H9 (cell line): ENCODE measurements at regions not wholly inside any gene's neighbourhood (a gene's known extent, or its start where the extent isn't known, plus 50 kb on each side); places are given as distances from the start of the nearest gene placed in this dataset.

Source experiments
- DNase-seq: peaks from one replicate; pipeline ENCODE4 v3.0.0-alpha.2; 2017
- H2AFZ ChIP-seq: one replicate; pipeline ENCODE4 v1.6.1; 2013; ENCODE audit warnings: mild to moderate bottlenecking, low read length, control low read depth, moderate library complexity
- H2AK5ac ChIP-seq: 2 replicates; pipeline ENCODE4 v1.6.1; 2013; ENCODE audit warnings: low read length, control low read depth, mixed read lengths; ENCODE audit not compliant: insufficient read length
- H2BK120ac ChIP-seq: one replicate; pipeline ENCODE4 v1.6.1; 2013; ENCODE audit warnings: low read depth, mild to moderate bottlenecking, low read length, control low read depth, inconsistent platforms; ENCODE audit not compliant: poor library complexity, severe bottlenecking
- H2BK12ac ChIP-seq: 2 replicates; pipeline ENCODE4 v1.6.1; 2013; ENCODE audit warnings: low read length, control low read depth, mixed read lengths, low read depth; ENCODE audit not compliant: insufficient read length
- H2BK15ac ChIP-seq: 2 replicates; pipeline ENCODE4 v1.6.1; 2013; ENCODE audit warnings: low read depth, low read length, control low read depth
- H2BK20ac ChIP-seq: one replicate; pipeline ENCODE4 v1.6.1; 2013; ENCODE audit warnings: low read depth, mild to moderate bottlenecking, low read length, control low read depth, inconsistent platforms; ENCODE audit not compliant: poor library complexity, severe bottlenecking
- H2BK5ac ChIP-seq: 2 replicates; pipeline ENCODE4 v1.6.1; 2013; ENCODE audit warnings: low read length, control low read depth, mixed read lengths; ENCODE audit not compliant: insufficient read length
- H3K14ac ChIP-seq: 2 replicates; pipeline ENCODE4 v1.6.1; 2013; ENCODE audit warnings: low read length, control low read depth; ENCODE audit not compliant: insufficient read depth
- H3K18ac ChIP-seq: 2 replicates; pipeline ENCODE4 v1.6.1; 2013; ENCODE audit warnings: low read depth, mild to moderate bottlenecking, mixed read lengths, low read length, control low read depth; ENCODE audit not compliant: insufficient read length
- H3K23ac ChIP-seq: 2 replicates; pipeline ENCODE4 v1.6.1; 2013; ENCODE audit warnings: low read length, control low read depth, mixed read lengths, low read depth; ENCODE audit not compliant: insufficient read length
- H3K23me2 ChIP-seq: 2 replicates; pipeline ENCODE4 v1.6.1; 2013; ENCODE audit warnings: low read depth, mild to moderate bottlenecking, mixed read lengths, low read length, control low read depth; ENCODE audit not compliant: insufficient read length, poor library complexity, severe bottlenecking
- H3K27ac ChIP-seq: 2 replicates; pipeline ENCODE4 v1.5.1; 2013; ENCODE audit warnings: low read length, control low read depth, mixed read lengths, low read depth; ENCODE audit not compliant: insufficient read length
- H3K27me3 ChIP-seq: 2 replicates; pipeline ENCODE4 v1.6.1; 2013; ENCODE audit warnings: low read length, control low read depth, inconsistent platforms; ENCODE audit not compliant: insufficient read depth
- H3K4ac ChIP-seq: 2 replicates; pipeline ENCODE4 v1.6.1; 2013; ENCODE audit warnings: low read depth, mild to moderate bottlenecking, control low read depth, inconsistent platforms, low read length, moderate library complexity
- H3K4me1 ChIP-seq: 2 replicates; pipeline ENCODE4 v1.6.1; 2013; ENCODE audit warnings: low read length, control low read depth, inconsistent platforms; ENCODE audit not compliant: insufficient read depth
- H3K4me2 ChIP-seq: 2 replicates; pipeline ENCODE4 v1.6.1; 2013; ENCODE audit warnings: low read length, control low read depth, mixed read lengths; ENCODE audit not compliant: insufficient read length, insufficient read depth
- H3K56ac ChIP-seq: 2 replicates; pipeline ENCODE4 v1.6.1; 2013; ENCODE audit warnings: low read depth, mild to moderate bottlenecking, mixed read lengths, low read length, control low read depth; ENCODE audit not compliant: insufficient read length
- H3K79me1 ChIP-seq: 2 replicates; pipeline ENCODE4 v1.6.1; 2013; ENCODE audit warnings: low read depth, mild to moderate bottlenecking, moderate library complexity, low read length, control low read depth, inconsistent platforms; ENCODE audit not compliant: insufficient read depth, poor library complexity, severe bottlenecking
- H3K79me2 ChIP-seq: 2 replicates; pipeline ENCODE4 v1.6.1; 2013; ENCODE audit warnings: low read length, control low read depth, inconsistent platforms; ENCODE audit not compliant: insufficient read depth
- H3K9ac ChIP-seq: 2 replicates; pipeline ENCODE4 v1.6.1; 2013; ENCODE audit warnings: low read length, control low read depth, mixed read lengths; ENCODE audit not compliant: insufficient read length; ENCODE audit errors: extremely low read depth
- H3K9me3 ChIP-seq: one replicate; pipeline ENCODE4 v1.6.1; 2013; ENCODE audit warnings: low read depth, low read length, inconsistent platforms; ENCODE audit not compliant: control insufficient read depth
- H3T11ph ChIP-seq: one replicate; pipeline ENCODE4 v1.6.1; 2013; ENCODE audit warnings: mild to moderate bottlenecking, low read length, control low read depth, inconsistent platforms
- H4K20me1 ChIP-seq: one replicate; pipeline ENCODE4 v1.6.1; 2013; ENCODE audit not compliant: control insufficient read depth, insufficient read length, insufficient read depth
- H4K5ac ChIP-seq: 2 replicates; pipeline ENCODE4 v1.6.1; 2013; ENCODE audit warnings: low read depth, mild to moderate bottlenecking, mixed read lengths, low read length, control low read depth; ENCODE audit not compliant: insufficient read length
- H4K8ac ChIP-seq: replicated peaks from 2 replicates; pipeline ENCODE4 v1.6.1; 2013; ENCODE audit warnings: low read length, control low read depth, mixed read lengths, low read depth; ENCODE audit not compliant: insufficient read length
- H4K91ac ChIP-seq: 2 replicates; pipeline ENCODE4 v1.6.1; 2013; ENCODE audit warnings: low read depth, mild to moderate bottlenecking, moderate library complexity, mixed read lengths, low read length, control low read depth; ENCODE audit not compliant: insufficient read length
- H3K27ac Mint-ChIP-seq, 3 experiments: 2 replicates in 2 of 3; 3 replicates in 1 of 3; pipeline ENCODE4 v1.8.0; 2020 to 2021; ENCODE audit warnings: mixed read lengths in 3 of 3, mild to moderate bottlenecking in 1 of 3, moderate library complexity in 1 of 3
- H3K27me3 Mint-ChIP-seq: 2 replicates; pipeline ENCODE4 v1.8.0; 2021; ENCODE audit warnings: low read depth, mild to moderate bottlenecking, moderate library complexity, mixed read lengths
- H3K36me3 Mint-ChIP-seq, 3 experiments: 2 replicates in 2 of 3; 3 replicates in 1 of 3; pipeline ENCODE4 v1.8.0; 2020 to 2021; ENCODE audit warnings: low read depth in 3 of 3, mixed read lengths in 3 of 3; ENCODE audit not compliant: insufficient read depth in 1 of 3
- H3K4me1 Mint-ChIP-seq, 2 experiments: 2 replicates each; pipeline ENCODE4 v1.8.0; 2020; ENCODE audit warnings: mixed read lengths in 2 of 2
- H3K4me3 Mint-ChIP-seq, 2 experiments: 2 replicates in 1 of 2; 3 replicates in 1 of 2; pipeline ENCODE4 v1.8.0; 2020 to 2021; ENCODE audit warnings: mild to moderate bottlenecking in 2 of 2, mixed read lengths in 2 of 2, moderate library complexity in 1 of 2
- H3K9me3 Mint-ChIP-seq, 2 experiments: 2 replicates in 1 of 2; 3 replicates in 1 of 2; pipeline ENCODE4 v1.8.0; 2020; ENCODE audit warnings: mild to moderate bottlenecking in 2 of 2, mixed read lengths in 2 of 2, moderate library complexity in 1 of 2
- WGBS: extraction: QIAGEN DNeasy Blood & Tissue Kit; methylation state at CpG from one replicate; pipeline ENCODE4 v1.1.7; 2013; ENCODE audit warnings: missing lambda C conversion rate, low lambda C conversion rate, mixed read lengths; ENCODE audit not compliant: insufficient read length; ENCODE audit errors: extremely low coverage; 5-methylcytosine and 5-hydroxymethylcytosine counted together
- TF ChIP-seq, protein P1 (sequence below): fragments of 200-600 bp; sonication (generic); conservative IDR thresholded peaks from 3 replicates; pipeline ENCODE4 v1.8.0; 2021; ENCODE audit warnings: antibody characterized with exemption, mild to moderate bottlenecking

DNA sequence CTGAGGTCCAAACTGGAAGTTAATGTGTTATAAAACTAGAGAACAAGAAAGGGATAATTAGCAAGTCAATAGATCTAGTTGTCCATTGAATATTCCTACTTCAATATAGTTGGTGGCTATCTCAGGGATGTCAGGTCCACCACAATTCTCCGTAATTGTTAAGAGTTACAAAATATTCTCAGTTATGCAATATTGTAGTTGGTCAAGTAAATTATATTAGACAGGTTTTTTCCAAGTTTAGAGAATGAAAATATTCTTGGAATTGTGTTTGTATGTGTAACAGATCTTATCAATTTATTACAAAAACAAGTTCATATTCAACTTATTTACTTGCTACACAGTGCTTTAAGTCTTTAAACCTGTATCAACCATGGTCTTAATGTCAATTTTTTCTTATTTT is 547.4 kb downstream of the SPRY1 start:
- Histone ChIP-seq H3K23ac (no peak overlapping the region), H2BK20ac (no peak overlapping the region), H2BK120ac (no peak overlapping the region), H3K79me1 (no peaks in the 10 kb centered on the region), H3K4me2 (no peak overlapping the region), H3K14ac (no peak overlapping the region), H4K20me1 (no peaks in the 10 kb centered on the region), H2AK5ac (no peak overlapping the region), H3K79me2 (no peaks in the 10 kb centered on the region), H2BK5ac (no peak overlapping the region), H3K9me3 (no peaks in the 10 kb centered on the region), H2BK15ac (no peak overlapping the region), H2AFZ (no peak overlapping the region), H3K23me2 (no peaks in the 10 kb centered on the region), H4K5ac (no peak overlapping the region), H3K56ac (no peak overlapping the region), H3K9ac (no peak overlapping the region), H3K27ac (no peak overlapping the region), H3K27me3 (no peaks in the 10 kb centered on the region), H3T11ph (no peak overlapping the region), H4K91ac (no peak overlapping the region), H2BK12ac (no peak overlapping the region), H4K8ac (no peak overlapping the region), H3K4ac (no peak overlapping the region), H3K4me1 (no peaks in the 10 kb centered on the region; the same call in 1 of the 2 replicates), H3K18ac (no peak overlapping the region)
- Mint-ChIP-seq H3K9me3 (no peaks in the 10 kb centered on the region), H3K36me3 (no peaks in the 10 kb centered on the region), H3K4me3 (no peak overlapping the region), H3K4me1 (peaks cover 0 to 2% of the 10 kb centered on the region in 2 experiments; a peak in 1 of 4 replicates), H3K27me3 (no peaks in the 10 kb centered on the region), H3K27ac (no peak overlapping the region)
- no peak for DNase-seq
- TF ChIP-seq, protein P1, sequence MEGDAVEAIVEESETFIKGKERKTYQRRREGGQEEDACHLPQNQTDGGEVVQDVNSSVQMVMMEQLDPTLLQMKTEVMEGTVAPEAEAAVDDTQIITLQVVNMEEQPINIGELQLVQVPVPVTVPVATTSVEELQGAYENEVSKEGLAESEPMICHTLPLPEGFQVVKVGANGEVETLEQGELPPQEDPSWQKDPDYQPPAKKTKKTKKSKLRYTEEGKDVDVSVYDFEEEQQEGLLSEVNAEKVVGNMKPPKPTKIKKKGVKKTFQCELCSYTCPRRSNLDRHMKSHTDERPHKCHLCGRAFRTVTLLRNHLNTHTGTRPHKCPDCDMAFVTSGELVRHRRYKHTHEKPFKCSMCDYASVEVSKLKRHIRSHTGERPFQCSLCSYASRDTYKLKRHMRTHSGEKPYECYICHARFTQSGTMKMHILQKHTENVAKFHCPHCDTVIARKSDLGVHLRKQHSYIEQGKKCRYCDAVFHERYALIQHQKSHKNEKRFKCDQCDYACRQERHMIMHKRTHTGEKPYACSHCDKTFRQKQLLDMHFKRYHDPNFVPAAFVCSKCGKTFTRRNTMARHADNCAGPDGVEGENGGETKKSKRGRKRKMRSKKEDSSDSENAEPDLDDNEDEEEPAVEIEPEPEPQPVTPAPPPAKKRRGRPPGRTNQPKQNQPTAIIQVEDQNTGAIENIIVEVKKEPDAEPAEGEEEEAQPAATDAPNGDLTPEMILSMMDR = no peak
- WGBS = no CpG with 5 or more reads among the region's 1 CpG
